ENCODE measurements at regions not wholly inside any gene's neighbourhood (a gene's known extent, or its start where the extent isn't known, plus 50 kb on each side); places are given as distances from the start of the nearest gene placed in this dataset.

DNA sequence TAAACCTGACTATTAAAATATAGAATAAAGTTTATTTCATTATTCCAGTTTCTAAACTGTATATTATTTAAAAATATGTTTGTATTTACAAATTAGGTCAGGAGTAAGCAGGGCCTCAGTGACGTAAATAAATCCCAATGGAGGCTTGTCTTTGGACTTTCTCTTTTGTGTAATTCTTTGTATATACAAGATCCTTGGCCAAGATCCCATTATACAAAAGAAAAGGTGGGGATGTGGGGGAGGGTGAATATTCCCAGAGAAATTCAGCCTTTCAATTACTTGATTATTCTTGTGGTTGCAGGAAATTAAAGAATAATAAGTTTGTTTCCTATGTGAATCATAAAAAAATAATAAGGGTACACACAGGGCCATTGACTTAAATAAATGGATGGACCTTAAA lies 178.7 kb upstream of the PRPS1L1 start:
- Histone ChIP-seq H3K27me3 (replicated peaks in 1 of 2; ENCODE audit: control insufficient read depth in 2 of 2, insufficient read depth in 2 of 2, low read length in 1 of 2) (no peaks in the 10 kb centered on the region), H4K20me1 (ENCODE audit: control insufficient read depth, insufficient read depth) (no peaks in the 10 kb centered on the region), H3K4me2 (ENCODE audit: control insufficient read depth, insufficient read depth) (no peak overlapping the region), H2AFZ (ENCODE audit: control insufficient read depth, low read depth, low read length) (no peak overlapping the region), H3K36me3 (ENCODE audit: control insufficient read depth in 2 of 2, insufficient read depth in 2 of 2, low read length in 1 of 2) (no peaks in the 10 kb centered on the region), H3K9ac (ENCODE audit: control insufficient read depth, insufficient read depth, low read length) (no peak overlapping the region), H3K79me2 (ENCODE audit: control insufficient read depth, insufficient read depth, low read length) (no peaks in the 10 kb centered on the region), H3K4me3 (no peak overlapping the region), H3K4me1 (ENCODE audit: control insufficient read depth, insufficient read depth, low read length) (no peaks in the 10 kb centered on the region), H3K9me3 (replicated peaks; ENCODE audit: control insufficient read depth, insufficient read depth, low read length) (no peaks in the 10 kb centered on the region), H3K27ac (ENCODE audit: control insufficient read depth, insufficient read depth) (no peak overlapping the region)
- SMC1A ChIA-PET (ENCODE audit: uncharacterized antibody, unreplicated experiment), result no interaction called here
- CTCF ChIA-PET, result no interaction called here
- no peak for TF ChIP-seq SUZ12 (IDR thresholded peaks at IDR 0.05; ENCODE audit: unreplicated experiment)
- TF ChIP-seq ZNF384 (IDR thresholded peaks at IDR 0.05; ENCODE audit: borderline replicate concordance, low read depth, low read length), result no peak
- TF ChIP-seq HCFC1 (IDR thresholded peaks at IDR 0.05; ENCODE audit: low read length), result no peak
- TF ChIP-seq TBL1XR1 (IDR thresholded peaks at IDR 0.05; ENCODE audit: low read depth, low read length), result no peak
- TF ChIP-seq MTA3 (IDR thresholded peaks at IDR 0.05; ENCODE audit: borderline replicate concordance, low read length), result no peak
- TF ChIP-seq IKZF1 (conservative IDR thresholded peaks at IDR 0.05), result no peak
- TF ChIP-seq BCL11A (IDR thresholded peaks at IDR 0.05; ENCODE audit: low read depth, low read length), result no peak
- TF ChIP-seq ATF2 (IDR thresholded peaks at IDR 0.05; ENCODE audit: low read length), result no peak
- TF ChIP-seq MTA2 (IDR thresholded peaks at IDR 0.05; ENCODE audit: low read depth), result no peak
- TF ChIP-seq NFXL1 (IDR thresholded peaks at IDR 0.05; ENCODE audit: borderline replicate concordance), result no peak
- TF ChIP-seq GABPA (IDR thresholded peaks at IDR 0.05; ENCODE audit: low read depth), result no peak
- no peak for TF ChIP-seq EP300 (IDR thresholded peaks at IDR 0.05; ENCODE audit: borderline replicate concordance in 1 of 2, control insufficient read depth in 1 of 2, low read depth in 2 of 2, low read length in 2 of 2)
- TF ChIP-seq BMI1 (IDR thresholded peaks at IDR 0.05; ENCODE audit: borderline replicate concordance), result no peak
- no peak for TF ChIP-seq ZNF687 (IDR thresholded peaks at IDR 0.05)
- TF ChIP-seq HDAC2 (IDR thresholded peaks at IDR 0.05), result no peak
- no peak for TF ChIP-seq LARP7 (IDR thresholded peaks at IDR 0.05)
- in situ Hi-C loops (cut with MboI) (no loop called here), intact Hi-C loops (cut with micrococcal nuclease; ENCODE audit: unreplicated experiment) (no loop called here)
- 29% methylated on average over 1 of the region's 1 CpG for WGBS (ENCODE audit: insufficient coverage, insufficient replicate concordance, low lambda C conversion rate, missing lambda C conversion rate)
- FAIRE-seq (no peak), ATAC-seq (no peak), DNase-seq (ENCODE audit: low read depth, low spot score) (no peak)
- BruUV-seq (replicated peaks), result no TSS peak
- RAD21 ChIA-PET (ENCODE audit: unreplicated experiment), result no interaction called here
- POLR2A ChIA-PET, result no interaction called here
